ENCODE measurements at regions not wholly inside any gene's neighbourhood (a gene's known extent, or its start where the extent isn't known, plus 50 kb on each side); places are given as distances from the start of the nearest gene placed in this dataset.

DNA sequence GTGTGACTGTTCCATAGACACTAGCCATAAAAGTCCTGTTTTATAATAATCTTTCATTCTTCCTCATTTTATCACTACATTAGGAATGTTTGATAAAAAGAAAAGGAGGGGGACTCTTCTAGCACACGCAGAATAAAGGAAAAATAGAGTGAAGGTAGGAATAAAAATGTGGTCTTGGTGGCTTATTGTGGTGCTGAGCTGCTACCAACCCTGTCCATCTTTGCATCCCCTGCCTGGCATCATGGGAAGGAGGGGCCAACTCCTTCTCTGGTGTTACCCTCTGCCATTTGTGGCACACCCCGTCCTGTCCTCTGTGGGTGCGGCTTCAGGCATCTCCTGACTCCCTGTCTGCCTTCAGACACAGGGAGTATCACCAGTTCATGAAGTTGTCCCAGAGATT is 104.9 kb upstream of the ZNF536 start:
- H3K36me3 ChIP-seq (ENCODE audit: control insufficient read depth in 2 of 4, insufficient read depth in 4 of 4, low read length in 3 of 4) = no peaks in the 10 kb centered on the region

More for the DNA sequence above, 104.9 kb upstream of the ZNF536 start:
- H3K9me3 ChIP-seq (ENCODE audit: insufficient read depth in 2 of 2, low read depth in 1 of 2, low read length in 1 of 2) = peaks cover under 1 to 1% of the 10 kb centered on the region in 2 experiments; a peak in 1 of 4 replicates
- H2BK12ac ChIP-seq (ENCODE audit: low read depth, low read length) = no peak overlapping the region
- H4K91ac ChIP-seq (replicated peaks; ENCODE audit: insufficient read length, low read length) = no peak overlapping the region
- no peak overlapping the region for H2AFZ ChIP-seq (ENCODE audit: low read length)
- H3K27me3 ChIP-seq (replicated peaks in 1 of 4; ENCODE audit: control insufficient read depth in 3 of 4, extremely low read depth in 1 of 4, insufficient read depth in 3 of 4, low read length in 3 of 4) = peaks cover 0 to 2% (median 0%) of the 10 kb centered on the region in 4 experiments; a peak in 1 of 7 replicates
- no peak overlapping the region for H2AK5ac ChIP-seq (ENCODE audit: low read depth, low read length)
- H2BK5ac ChIP-seq (ENCODE audit: low read depth, low read length) = no peak overlapping the region
- no peak overlapping the region for H3K23ac ChIP-seq (ENCODE audit: insufficient read length)
- H3K4me3 ChIP-seq (ENCODE audit: extremely low read depth in 1 of 4, insufficient read depth in 2 of 4, low read depth in 3 of 4, low read length in 4 of 4) = no peak overlapping the region
- no peak overlapping the region for H3K9ac ChIP-seq (replicated peaks in 1 of 4; ENCODE audit: extremely low read depth in 1 of 4, low read depth in 3 of 4, low read length in 3 of 4)
- no peak overlapping the region for H3K56ac ChIP-seq (replicated peaks; ENCODE audit: insufficient read length, low read depth, low read length)
- WGBS, 2 experiments (ENCODE audit: extremely low coverage in 1 of 2, insufficient coverage in 1 of 2, insufficient read length in 1 of 2, insufficient replicate concordance in 2 of 2, low coverage in 1 of 2, low lambda C conversion rate in 2 of 2, missing lambda C conversion rate in 1 of 2) = 97% methylated on average over 3 of the region's 3 CpGs; no CpG with 5 or more reads in 1 of the 2 experiments
- POLR2A ChIA-PET (ENCODE audit: partially characterized antibody) = no interaction called here
- H2BK15ac ChIP-seq (ENCODE audit: low read length) = no peak overlapping the region
- H3K23me2 ChIP-seq (ENCODE audit: low read depth, low read length) = no peaks in the 10 kb centered on the region
- H4K8ac ChIP-seq (ENCODE audit: extremely low read depth, insufficient read depth, low read length) = no peak overlapping the region
- H3K27ac ChIP-seq (ENCODE audit: low read depth, low read length) = no peak overlapping the region
- CTCF ChIA-PET (ENCODE audit: partially characterized antibody) = no interaction called here
- H4K5ac ChIP-seq (ENCODE audit: insufficient read length, low read depth, low read length) = no peak overlapping the region
- FAIRE-seq = no peak
- no peak overlapping the region for H3K4me2 ChIP-seq (ENCODE audit: insufficient read depth in 1 of 2, low read depth in 2 of 2, low read length in 2 of 2)
- H3K4me1 ChIP-seq (replicated peaks in 1 of 4; ENCODE audit: control insufficient read depth in 3 of 4, insufficient read depth in 4 of 4, low read length in 3 of 4) = peaks cover 3 to 8% (median 7%) of the 10 kb centered on the region in 4 experiments; a peak in 5 of 7 replicates
- H3K4ac ChIP-seq (replicated peaks; ENCODE audit: insufficient read length, low read depth, low read length) = no peak overlapping the region
- no peak overlapping the region for H3K14ac ChIP-seq (ENCODE audit: insufficient read length)
- DNase-seq (ENCODE audit: low read depth in 1 of 2, low spot score in 2 of 2) = no peak
- H2BK20ac ChIP-seq (ENCODE audit: low read length) = no peak overlapping the region
- H3K79me1 ChIP-seq (ENCODE audit: low read depth, low read length) = no peaks in the 10 kb centered on the region
- TF ChIP-seq KDM4A (IDR thresholded peaks at IDR 0.05; ENCODE audit: low read depth, low read length, severe bottlenecking) = no peak
- TF ChIP-seq SP4 (IDR thresholded peaks at IDR 0.05; ENCODE audit: low read length) = no peak
- TF ChIP-seq PHF8 (conservative IDR thresholded peaks at IDR 0.05; ENCODE audit: low read depth, low read length) = no peak
- no peak for TF ChIP-seq ASH2L (IDR thresholded peaks at IDR 0.05; ENCODE audit: low read length)
- TF ChIP-seq NANOG (IDR thresholded peaks at IDR 0.05; ENCODE audit: insufficient read depth, low read depth, low read length, poor library complexity, severe bottlenecking) = no peak
- no peak for TF ChIP-seq KDM1A (IDR thresholded peaks at IDR 0.05; ENCODE audit: borderline replicate concordance, low read length)
- TF ChIP-seq, protein P1, sequence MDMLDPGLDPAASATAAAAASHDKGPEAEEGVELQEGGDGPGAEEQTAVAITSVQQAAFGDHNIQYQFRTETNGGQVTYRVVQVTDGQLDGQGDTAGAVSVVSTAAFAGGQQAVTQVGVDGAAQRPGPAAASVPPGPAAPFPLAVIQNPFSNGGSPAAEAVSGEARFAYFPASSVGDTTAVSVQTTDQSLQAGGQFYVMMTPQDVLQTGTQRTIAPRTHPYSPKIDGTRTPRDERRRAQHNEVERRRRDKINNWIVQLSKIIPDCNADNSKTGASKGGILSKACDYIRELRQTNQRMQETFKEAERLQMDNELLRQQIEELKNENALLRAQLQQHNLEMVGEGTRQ (IDR thresholded peaks at IDR 0.05; ENCODE audit: low read length) = no peak
- no peak for TF ChIP-seq BCL11A (IDR thresholded peaks at IDR 0.05; ENCODE audit: low read depth in 2 of 2, low read length in 2 of 2)
- H3K79me2 ChIP-seq (ENCODE audit: control insufficient read depth in 1 of 2, insufficient read depth in 2 of 2, low read length in 2 of 2) = no peaks in the 10 kb centered on the region
- H2BK120ac ChIP-seq (replicated peaks; ENCODE audit: low read depth, low read length) = no peak overlapping the region
- H4K20me1 ChIP-seq (replicated peaks in 1 of 2; ENCODE audit: control insufficient read depth in 1 of 2, insufficient read depth in 2 of 2, low read length in 2 of 2) = no peaks in the 10 kb centered on the region
- no peak overlapping the region for H3K18ac ChIP-seq (ENCODE audit: extremely low read depth, low read length)

Measured in H1 (cell line).